ENCODE measurements at regions not wholly inside any gene's neighbourhood (a gene's known extent, or its start where the extent isn't known, plus 50 kb on each side); places are given as distances from the start of the nearest gene placed in this dataset.

DNA sequence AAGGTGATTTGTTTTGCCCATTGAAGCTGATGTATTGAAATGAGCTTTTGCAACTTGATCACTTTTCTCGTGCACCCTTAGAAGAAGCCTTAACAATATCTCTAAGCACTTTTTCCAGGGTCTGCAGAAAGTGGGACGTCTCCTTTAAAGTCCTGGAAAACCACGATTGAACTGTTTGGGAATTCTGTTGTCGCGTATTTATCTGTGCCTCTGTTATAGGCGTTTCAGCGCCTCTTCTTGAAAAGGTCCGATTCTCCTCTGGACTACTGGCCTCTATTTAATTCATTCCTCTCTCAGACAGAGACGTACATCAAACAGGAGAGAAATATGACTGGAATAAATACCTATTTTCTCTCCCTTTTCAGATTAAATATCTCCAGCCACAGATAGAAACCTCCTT, 262.4 kb upstream of the PSMD7 start:
- no peak for TF ChIP-seq CTCF (IDR thresholded peaks at IDR 0.05; ENCODE audit: unreplicated experiment)
- H3K4me3 Mint-ChIP-seq (ENCODE audit: low read depth) = no peak overlapping the region
- peaks cover 2% of the 10 kb centered on the region for H3K4me1 Mint-ChIP-seq (ENCODE audit: low read depth)
- H3K9me3 Mint-ChIP-seq (ENCODE audit: low read depth) = no peaks in the 10 kb centered on the region
- no peak for DNase-seq (ENCODE audit: low spot score, unreplicated experiment)
- no peaks in the 10 kb centered on the region for H3K36me3 Mint-ChIP-seq (ENCODE audit: insufficient read depth)
- H3K27me3 Mint-ChIP-seq = peaks cover 5% of the 10 kb centered on the region
- H3K27ac Mint-ChIP-seq = no peak overlapping the region

DNA sequence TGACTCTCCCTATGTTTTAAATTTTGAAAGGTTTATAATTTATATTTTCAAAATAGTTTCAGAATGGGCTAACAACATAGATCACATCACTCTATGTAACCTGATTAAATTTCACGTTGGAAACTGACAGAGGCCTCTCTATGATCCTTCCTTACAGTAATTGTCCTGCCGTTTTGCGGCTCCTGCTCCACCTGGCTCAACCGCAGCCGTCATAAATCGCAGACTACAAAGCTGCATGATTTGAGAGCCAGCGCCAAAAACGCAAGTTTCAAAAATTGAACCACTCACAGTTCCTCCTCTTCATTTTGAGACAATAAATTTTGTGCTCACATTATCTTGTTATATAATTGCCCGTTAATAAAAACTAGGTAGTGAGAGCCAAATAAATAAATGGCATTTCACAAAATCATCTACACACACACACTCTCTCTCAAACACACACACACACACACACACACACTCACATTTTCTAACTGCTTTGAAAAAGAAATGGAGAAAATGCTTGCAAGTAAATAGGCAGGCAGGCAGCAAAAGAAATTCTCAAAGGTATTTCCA, 263.1 kb upstream of the PSMD7 start:
- no peak for DNase-seq (ENCODE audit: low spot score, unreplicated experiment)
- no peaks in the 10 kb centered on the region for H3K9me3 Mint-ChIP-seq (ENCODE audit: low read depth)
- no peak overlapping the region for H3K27ac Mint-ChIP-seq
- no peak for TF ChIP-seq CTCF (IDR thresholded peaks at IDR 0.05; ENCODE audit: unreplicated experiment)
- peaks cover 2% of the 10 kb centered on the region for H3K4me1 Mint-ChIP-seq (ENCODE audit: low read depth)
- H3K36me3 Mint-ChIP-seq (ENCODE audit: insufficient read depth) = no peaks in the 10 kb centered on the region
- H3K27me3 Mint-ChIP-seq = peaks cover 5% of the 10 kb centered on the region
- H3K4me3 Mint-ChIP-seq (ENCODE audit: low read depth) = no peak overlapping the region

DNA sequence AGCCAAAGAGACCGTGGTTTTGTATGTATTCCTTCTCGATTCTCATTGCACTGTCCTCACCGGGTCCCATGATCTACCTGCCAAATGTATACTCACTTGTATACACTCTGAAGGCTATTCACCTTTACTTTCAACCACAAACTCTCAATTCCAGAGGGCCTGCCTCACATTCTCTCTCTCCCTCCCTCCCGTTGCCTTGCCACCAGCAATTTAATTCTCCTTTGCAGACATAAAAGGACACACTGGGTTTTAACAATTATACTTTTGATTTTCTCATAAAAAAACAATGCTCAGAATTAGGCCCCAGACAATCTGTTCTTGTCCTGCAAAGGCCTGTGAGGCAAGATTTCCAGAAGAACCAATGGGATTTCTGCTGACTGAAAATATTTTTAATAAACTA, 265.1 kb upstream of the PSMD7 start:
- no peak for TF ChIP-seq CTCF (IDR thresholded peaks at IDR 0.05; ENCODE audit: unreplicated experiment)
- Mint-ChIP-seq H3K4me1 (ENCODE audit: low read depth) (peaks cover 2% of the 10 kb centered on the region), H3K27ac (no peak overlapping the region), H3K9me3 (ENCODE audit: low read depth) (no peaks in the 10 kb centered on the region), H3K4me3 (ENCODE audit: low read depth) (no peak overlapping the region), H3K27me3 (peaks cover 6% of the 10 kb centered on the region), H3K36me3 (ENCODE audit: insufficient read depth) (no peaks in the 10 kb centered on the region)
- DNase-seq (ENCODE audit: low spot score, unreplicated experiment) = no peak

- H3K27ac Mint-ChIP-seq = no peak overlapping the region
- H3K4me3 Mint-ChIP-seq (ENCODE audit: low read depth) = no peak overlapping the region
- TF ChIP-seq CTCF (IDR thresholded peaks at IDR 0.05; ENCODE audit: unreplicated experiment) = no peak
- no peak for DNase-seq (ENCODE audit: low spot score, unreplicated experiment)
- no peaks in the 10 kb centered on the region for H3K36me3 Mint-ChIP-seq (ENCODE audit: insufficient read depth)
- H3K9me3 Mint-ChIP-seq (ENCODE audit: low read depth) = no peaks in the 10 kb centered on the region
- peaks cover 12% of the 10 kb centered on the region for H3K27me3 Mint-ChIP-seq
- H3K4me1 Mint-ChIP-seq (ENCODE audit: low read depth) = peaks cover 2% of the 10 kb centered on the region
Observed at GRCh38 chr16:74030000-74030706, 266.5 kb upstream of the PSMD7 start.

DNA sequence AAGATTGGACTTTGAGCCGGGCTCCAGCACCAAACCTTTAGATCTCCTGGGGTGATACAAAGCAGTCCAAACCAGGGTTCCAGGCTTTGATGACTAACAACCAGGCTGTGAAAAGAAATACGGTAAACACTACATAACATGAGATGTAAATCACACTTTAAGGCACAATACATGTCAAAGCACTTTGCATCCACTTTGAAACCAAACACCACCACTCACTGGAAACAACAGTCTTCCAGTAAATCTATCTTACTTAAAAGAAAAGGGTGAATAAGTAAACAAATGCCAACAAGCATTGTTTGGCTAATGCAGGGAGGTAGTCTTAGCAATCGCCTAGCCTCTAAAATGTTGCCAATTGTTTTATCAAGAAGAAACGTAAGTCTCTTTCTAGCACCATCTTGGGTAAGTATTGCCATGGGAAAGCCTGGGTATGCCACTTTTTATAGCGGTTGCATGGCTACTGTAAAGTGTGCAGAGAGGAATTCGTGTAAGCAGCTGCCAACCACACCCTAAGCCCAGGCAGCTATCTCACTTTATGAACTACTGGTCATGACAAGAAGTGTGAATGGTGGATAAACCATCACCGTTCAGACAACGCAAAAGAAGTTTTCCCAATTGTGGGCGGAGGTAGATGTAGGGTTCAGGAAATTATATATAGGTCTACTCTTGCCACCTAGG, 267.4 kb upstream of the PSMD7 start:
- Mint-ChIP-seq H3K27me3 (peaks cover 12% of the 10 kb centered on the region), H3K27ac (no peak overlapping the region), H3K4me1 (ENCODE audit: low read depth) (peaks cover 2% of the 10 kb centered on the region), H3K4me3 (ENCODE audit: low read depth) (no peak overlapping the region), H3K36me3 (ENCODE audit: insufficient read depth) (no peaks in the 10 kb centered on the region), H3K9me3 (ENCODE audit: low read depth) (no peaks in the 10 kb centered on the region)
- TF ChIP-seq CTCF (IDR thresholded peaks at IDR 0.05; ENCODE audit: unreplicated experiment) = no peak
- DNase-seq (ENCODE audit: low spot score, unreplicated experiment) = no peak
